H1 (cell line): ENCODE measurements at regions not wholly inside any gene's neighbourhood (a gene's known extent, or its start where the extent isn't known, plus 50 kb on each side); places are given as distances from the start of the nearest gene placed in this dataset.

Experiments used
- CTCF ChIA-PET: fragments of 300-600 bp; sonication (Branson Sonifier 250); formaldehyde crosslinking; loops from one replicate; lab custom pipeline; 2021; ENCODE audit not compliant: partially characterized antibody; lab: Charles Lee
- POLR2A ChIA-PET: fragments of 300-600 bp; sonication (Branson Sonifier 250); formaldehyde crosslinking; loops from one replicate; lab custom pipeline; 2021; ENCODE audit warnings: inconsistent platforms; ENCODE audit not compliant: partially characterized antibody; lab: Charles Lee
- DNase-seq, 2 experiments: peaks; one replicate each; pipeline versions ENCODE4 v3.0.0 to v3.0.0-alpha.2; 2010 to 2022; ENCODE audit warnings: low spot score in 2 of 2, low read depth in 1 of 2, mixed read lengths in 1 of 2
- FAIRE-seq: peaks from 2 replicates; lab custom pipeline; 2011; peaks lifted over from hg19 to GRCh38; lab: Jason Lieb, UNC
- H2AFZ ChIP-seq: 2 replicates; pipeline ENCODE4 v1.8.1; 2012; ENCODE audit warnings: low read length, inconsistent platforms
- H2AK5ac ChIP-seq: 2 replicates; pipeline ENCODE4 v1.6.1; 2013; ENCODE audit warnings: low read depth, low read length
- H2BK120ac ChIP-seq: replicated peaks from 2 replicates; pipeline ENCODE3; 2013; ENCODE audit warnings: low read depth, low read length, inconsistent platforms
- H2BK12ac ChIP-seq: 2 replicates; pipeline ENCODE4 v1.6.1; 2013; ENCODE audit warnings: low read depth, low read length
- H2BK15ac ChIP-seq: 2 replicates; pipeline ENCODE4 v1.6.1; 2013; ENCODE audit warnings: low read length
- H2BK20ac ChIP-seq: 2 replicates; pipeline ENCODE4 v1.6.1; 2013; ENCODE audit warnings: low read length
- H2BK5ac ChIP-seq: 2 replicates; pipeline ENCODE4 v1.6.1; 2013; ENCODE audit warnings: low read depth, low read length
- H3K14ac ChIP-seq: 2 replicates; pipeline ENCODE4 v1.6.1; 2013; ENCODE audit warnings: inconsistent platforms; ENCODE audit not compliant: insufficient read length
- H3K18ac ChIP-seq: 2 replicates; pipeline ENCODE4 v1.6.1; 2013; ENCODE audit warnings: low read length; ENCODE audit errors: extremely low read depth
- H3K23ac ChIP-seq: 2 replicates; pipeline ENCODE4 v1.6.1; 2013; ENCODE audit warnings: inconsistent platforms; ENCODE audit not compliant: insufficient read length
- H3K23me2 ChIP-seq: 2 replicates; pipeline ENCODE4 v1.6.1; 2013; ENCODE audit warnings: low read depth, low read length
- H3K27ac ChIP-seq: 2 replicates; pipeline ENCODE4 v1.6.1; 2011; ENCODE audit warnings: low read depth, low read length, inconsistent platforms
- H3K27me3 ChIP-seq, 4 experiments: replicated peaks in 1 of 4; 1 replicate in 1 of 4; 2 replicates in 3 of 4; pipeline versions ENCODE4 v1.6.1 to v1.8.1; 2011 to 2013; ENCODE audit warnings: low read length in 3 of 4, mild to moderate bottlenecking in 3 of 4, inconsistent platforms in 2 of 4, mixed read lengths in 2 of 4, moderate library complexity in 1 of 4; ENCODE audit not compliant: control insufficient read depth in 3 of 4, insufficient read depth in 3 of 4; ENCODE audit errors: extremely low read depth in 1 of 4
- H3K36me3 ChIP-seq, 4 experiments: 2 replicates each; pipeline versions ENCODE4 v1.6.1 to v1.8.1; 2011 to 2013; ENCODE audit warnings: mild to moderate bottlenecking in 4 of 4, low read length in 3 of 4, moderate library complexity in 2 of 4, control low read depth in 1 of 4, inconsistent platforms in 1 of 4; ENCODE audit not compliant: insufficient read depth in 4 of 4, control insufficient read depth in 2 of 4
- H3K4ac ChIP-seq: replicated peaks from 2 replicates; pipeline ENCODE3; 2013; ENCODE audit warnings: low read length, low read depth, mixed read lengths, inconsistent platforms; ENCODE audit not compliant: insufficient read length
- H3K4me1 ChIP-seq, 4 experiments: replicated peaks in 1 of 4; 1 replicate in 1 of 4; 2 replicates in 3 of 4; pipeline versions ENCODE4 v1.6.1 to v1.8.1; 2011 to 2013; ENCODE audit warnings: low read length in 3 of 4, inconsistent platforms in 2 of 4, mixed read lengths in 1 of 4; ENCODE audit not compliant: insufficient read depth in 4 of 4, control insufficient read depth in 3 of 4
- H3K4me2 ChIP-seq, 2 experiments: 2 replicates each; pipeline versions ENCODE4 v1.6.1 to v1.8.1; 2011 to 2013; ENCODE audit warnings: low read depth in 2 of 2, low read length in 2 of 2, control low read depth in 1 of 2, inconsistent platforms in 1 of 2, mild to moderate bottlenecking in 1 of 2; ENCODE audit not compliant: insufficient read depth in 1 of 2
- H3K4me3 ChIP-seq, 4 experiments: fragments of 200-600, 300-600 bp in 1 of 4; sonication (generic), shearing (Covaris generic), sonication (Bioruptor Twin) in 1 of 4; 2 replicates each; pipeline versions ENCODE4 v1.5.1 to v1.8.1; 2011 to 2016; ENCODE audit warnings: low read length in 4 of 4, low read depth in 3 of 4, control low read depth in 2 of 4, inconsistent platforms in 2 of 4, mild to moderate bottlenecking in 2 of 4, mixed read lengths in 1 of 4, moderate library complexity in 1 of 4; ENCODE audit not compliant: insufficient read depth in 2 of 4; ENCODE audit errors: extremely low read depth in 1 of 4
- H3K56ac ChIP-seq: replicated peaks from 2 replicates; pipeline ENCODE3; 2013; ENCODE audit warnings: low read depth, mild to moderate bottlenecking, mixed read lengths, low read length, inconsistent platforms; ENCODE audit not compliant: insufficient read length
- H3K79me1 ChIP-seq: 2 replicates; pipeline ENCODE4 v1.6.1; 2013; ENCODE audit warnings: low read depth, low read length, control low read depth
- H3K79me2 ChIP-seq, 2 experiments: 2 replicates each; pipeline versions ENCODE4 v1.6.1 to v1.8.1; 2012 to 2013; ENCODE audit warnings: low read length in 2 of 2, mild to moderate bottlenecking in 2 of 2, inconsistent platforms in 1 of 2; ENCODE audit not compliant: insufficient read depth in 2 of 2, control insufficient read depth in 1 of 2
- H3K9ac ChIP-seq, 4 experiments: replicated peaks in 1 of 4; 1 replicate in 1 of 4; 2 replicates in 3 of 4; pipeline versions ENCODE4 v1.6.1 to v1.8.1; 2011 to 2013; ENCODE audit warnings: low read depth in 3 of 4, low read length in 3 of 4, control low read depth in 2 of 4, mild to moderate bottlenecking in 2 of 4, moderate library complexity in 2 of 4, inconsistent platforms in 1 of 4; ENCODE audit errors: extremely low read depth in 1 of 4
- H3K9me3 ChIP-seq, 2 experiments: 2 replicates each; pipeline versions ENCODE4 v1.6.1 to v1.8.1; 2012 to 2013; ENCODE audit warnings: mild to moderate bottlenecking in 2 of 2, moderate library complexity in 2 of 2, control low read depth in 1 of 2, inconsistent platforms in 1 of 2, low read depth in 1 of 2, low read length in 1 of 2, mixed read lengths in 1 of 2; ENCODE audit not compliant: insufficient read depth in 2 of 2
- H4K20me1 ChIP-seq, 2 experiments: replicated peaks in 1 of 2; 2 replicates each; pipeline versions ENCODE3 to v1.8.1; 2011 to 2013; ENCODE audit warnings: inconsistent platforms in 2 of 2, low read length in 2 of 2, mild to moderate bottlenecking in 1 of 2; ENCODE audit not compliant: insufficient read depth in 2 of 2, control insufficient read depth in 1 of 2
- H4K5ac ChIP-seq: 2 replicates; pipeline ENCODE4 v1.6.1; 2013; ENCODE audit warnings: low read length, low read depth, mixed read lengths, inconsistent platforms; ENCODE audit not compliant: insufficient read length
- H4K8ac ChIP-seq: 2 replicates; pipeline ENCODE4 v1.8.0; 2013; ENCODE audit warnings: mild to moderate bottlenecking, moderate library complexity, low read length, inconsistent platforms; ENCODE audit not compliant: insufficient read depth; ENCODE audit errors: extremely low read depth
- H4K91ac ChIP-seq: replicated peaks from 2 replicates; pipeline ENCODE3; 2013; ENCODE audit warnings: low read length, mixed read lengths, inconsistent platforms; ENCODE audit not compliant: insufficient read length
- BRCA1 ChIP-seq: IDR thresholded peaks from 2 replicates; pipeline ENCODE4 v1.6.1; 2012; ENCODE audit warnings: low read depth, low read length, improper control_type of control experiment
- CHD1 ChIP-seq: IDR thresholded peaks from 2 replicates; pipeline ENCODE4 v1.6.1; 2012; ENCODE audit warnings: low read depth, low read length, improper control_type of control experiment
- EGR1 ChIP-seq: IDR thresholded peaks from 2 replicates; pipeline ENCODE4 v1.6.1; 2011; ENCODE audit warnings: low read depth, low read length, borderline replicate concordance
- GTF2F1 ChIP-seq: IDR thresholded peaks from 2 replicates; pipeline ENCODE4 v1.6.1; 2012; ENCODE audit warnings: low read depth, low read length, improper control_type of control experiment, borderline replicate concordance
- HDAC2 ChIP-seq, 2 experiments: fragments of 300-600 bp in 1 of 2; sonication (generic) in 1 of 2; IDR thresholded peaks; 2 replicates each; pipeline ENCODE4 v1.6.1; 2011 to 2012; ENCODE audit warnings: low read depth in 2 of 2, low read length in 2 of 2, mild to moderate bottlenecking in 2 of 2, moderate library complexity in 2 of 2, borderline replicate concordance in 1 of 2, inconsistent platforms in 1 of 2
- KDM1A ChIP-seq: fragments of 200-600, 300-600 bp; sonication (generic); IDR thresholded peaks from 2 replicates; pipeline ENCODE4 v1.7.1; 2016; ENCODE audit warnings: mild to moderate bottlenecking, low read length, borderline replicate concordance
- KDM4A ChIP-seq: IDR thresholded peaks from one replicate; pipeline ENCODE4 v1.7.1; 2012; ENCODE audit warnings: low read depth, mild to moderate bottlenecking, moderate library complexity, low read length, inconsistent platforms; ENCODE audit not compliant: severe bottlenecking
- KDM5A ChIP-seq: fragments of 200-600 bp; IDR thresholded peaks from 2 replicates; pipeline ENCODE4 v1.7.1; 2012; ENCODE audit warnings: mild to moderate bottlenecking, low read length, inconsistent platforms, mixed read lengths
- POU5F1 ChIP-seq: IDR thresholded peaks from 2 replicates; pipeline ENCODE4 v1.6.1; 2011; ENCODE audit warnings: low read depth, mild to moderate bottlenecking, low read length, moderate library complexity
- RBBP5 ChIP-seq: IDR thresholded peaks from 2 replicates; pipeline ENCODE4 v1.7.1; 2012; ENCODE audit warnings: low read depth, mild to moderate bottlenecking, inconsistent platforms, low read length, moderate library complexity, borderline replicate concordance
- SIRT6 ChIP-seq: IDR thresholded peaks from one replicate; pipeline ENCODE4 v1.7.1; 2012; ENCODE audit warnings: low read length, inconsistent platforms
- WGBS, 2 experiments: shearing (Covaris generic) in 1 of 2; methylation state at CpG; one replicate each; pipeline versions ENCODE4 v1.1.6 to v1.1.7; 2013 to 2015; ENCODE audit warnings: low lambda C conversion rate in 2 of 2, mixed read lengths in 2 of 2, inconsistent platforms in 1 of 2, low coverage in 1 of 2, missing lambda C conversion rate in 1 of 2; ENCODE audit not compliant: insufficient replicate concordance in 2 of 2, insufficient coverage in 1 of 2, insufficient read length in 1 of 2; ENCODE audit errors: extremely low coverage in 1 of 2, missing lambda C conversion rate in 1 of 2; 5-methylcytosine and 5-hydroxymethylcytosine counted together

- Histone ChIP-seq H3K4me3 (no peak overlapping the region), H3K23ac (no peak overlapping the region), H3K4me1 (no peaks in the 10 kb centered on the region), H3K79me1 (no peaks in the 10 kb centered on the region), H3K9me3 (no peaks in the 10 kb centered on the region), H4K91ac (no peak overlapping the region), H3K23me2 (no peaks in the 10 kb centered on the region), H3K4me2 (no peak overlapping the region), H4K20me1 (no peaks in the 10 kb centered on the region), H3K9ac (no peak overlapping the region), H2BK12ac (no peak overlapping the region), H3K14ac (no peak overlapping the region), H2AFZ (no peak overlapping the region), H2AK5ac (no peak overlapping the region), H3K27me3 (no peaks in the 10 kb centered on the region), H4K8ac (no peak overlapping the region), H3K79me2 (no peaks in the 10 kb centered on the region), H2BK120ac (no peak overlapping the region), H3K27ac (no peak overlapping the region), H3K56ac (no peak overlapping the region), H3K18ac (no peak overlapping the region), H3K4ac (no peak overlapping the region), H3K36me3 (no peaks in the 10 kb centered on the region), H2BK15ac (no peak overlapping the region), H2BK20ac (no peak overlapping the region), H2BK5ac (no peak overlapping the region), H4K5ac (no peak overlapping the region)
- ChIA-PET CTCF (interaction anchor here (1.1 to 1.7 kb wide), 3 partner anchors 9 to 15 kb away, joined by 3 to 6 read pairs (median 4); no protein-coding TSS in a partner anchor), POLR2A (no interaction called here)
- 93% methylated on average over 6 of the region's 6 CpGs; no CpG with 5 or more reads in 1 of the 2 experiments for WGBS, 2 experiments
- FAIRE-seq (no peak), DNase-seq (no peak)
- TF ChIP-seq BRCA1 = no peak
- no peak for TF ChIP-seq CHD1
- TF ChIP-seq GTF2F1 = no peak
- TF ChIP-seq EGR1 = no peak
- no peak for TF ChIP-seq KDM4A
- no peak for TF ChIP-seq SIRT6
- no peak for TF ChIP-seq POU5F1
- no peak for TF ChIP-seq HDAC2 (IDR thresholded peaks at IDR 0.05; ENCODE audit: borderline replicate concordance in 1 of 2, low read depth in 2 of 2, low read length in 2 of 2)
- TF ChIP-seq RBBP5 = no peak
- TF ChIP-seq KDM1A = no peak; the same call in 1 of the 2 replicates
- TF ChIP-seq KDM5A = no peak
These were observed 326.9 kb downstream of the LPIN1 start for GRCh38 chr2:12073217-12073852.
